GM19463 (cell line): ENCODE measurements at regions not wholly inside any gene's neighbourhood (a gene's known extent, or its start where the extent isn't known, plus 50 kb on each side); places are given as distances from the start of the nearest gene placed in this dataset.
A peak's percentile ranks its signal among the peaks of the same experiment; 100 is the strongest.

Experiments used
- ATAC-seq: cut with Tn5 transposase; IDR thresholded peaks from one replicate; pipeline ENCODE4 v1.9.1; 2021; ENCODE audit warnings: mild to moderate bottlenecking, moderate library complexity; ENCODE audit not compliant: unreplicated experiment

DNA sequence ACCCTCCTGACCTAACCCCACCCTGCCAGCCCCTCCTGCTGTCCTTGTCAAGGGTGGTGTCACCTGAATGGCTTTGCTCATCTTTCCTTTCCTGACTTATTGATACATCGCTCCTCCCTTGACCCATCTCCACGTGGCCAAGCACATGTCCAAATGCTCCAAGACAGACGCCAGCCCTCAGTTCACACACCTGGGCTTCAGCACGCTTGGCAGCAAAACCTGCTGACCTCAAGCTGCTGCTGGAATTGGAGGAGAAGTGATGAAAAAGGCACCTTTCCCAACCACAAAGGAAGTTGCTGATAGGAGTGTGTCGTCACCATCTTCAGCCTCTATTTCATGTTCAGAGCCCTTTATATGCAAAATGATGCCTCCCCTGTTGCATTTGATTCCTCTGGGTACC, 141.3 kb downstream of the TLE3 start:
- ATAC-seq, result no peak

DNA sequence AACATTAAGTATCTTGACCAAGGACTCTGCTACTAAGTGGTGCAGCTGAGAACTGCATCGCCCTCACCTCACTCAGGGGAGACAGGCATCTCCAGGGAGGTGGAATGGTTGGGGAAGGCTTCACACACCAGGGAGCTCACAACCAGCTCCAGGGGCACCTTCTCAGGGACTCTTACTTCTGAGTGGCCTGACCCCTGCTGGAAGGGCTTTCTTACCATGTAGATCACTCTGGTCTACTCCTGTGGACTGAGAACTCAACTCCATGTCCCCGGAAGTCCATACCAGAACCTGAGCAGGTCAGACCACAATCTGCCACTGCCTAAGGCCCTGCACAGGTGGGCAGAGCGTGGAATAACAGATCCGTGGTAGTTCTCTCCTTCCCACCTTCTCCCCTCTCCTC, 140.5 kb downstream of the TLE3 start:
- ATAC-seq, result no peak

DNA sequence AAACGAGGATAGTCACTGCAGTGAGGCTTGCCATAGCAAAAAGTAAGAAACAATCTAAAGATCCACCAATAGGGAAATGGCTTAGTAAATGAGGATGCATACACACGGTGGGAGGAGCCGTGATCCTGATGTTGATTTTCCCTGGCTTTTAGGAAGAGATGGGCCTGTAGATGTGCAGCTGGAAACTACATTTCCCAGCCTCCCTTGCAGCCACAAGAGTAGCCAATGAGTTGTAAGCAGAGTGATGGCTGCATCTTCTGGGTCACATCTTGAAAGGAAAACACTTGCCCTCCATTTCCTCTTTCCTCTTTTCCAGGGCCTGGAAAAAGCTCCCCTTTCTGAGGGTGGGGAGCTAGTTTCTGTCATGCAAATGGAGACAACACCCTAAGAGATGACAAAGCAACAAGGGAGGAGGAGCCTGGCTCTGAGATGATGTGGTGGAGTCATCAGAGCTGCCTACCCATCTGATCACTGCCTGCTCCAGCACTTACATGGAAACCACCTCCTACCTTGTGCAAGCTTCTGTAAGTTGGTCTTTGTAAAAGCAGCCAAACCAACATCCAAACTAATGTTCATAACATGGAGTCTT, 139.1 kb downstream of the TLE3 start:
- ATAC-seq, result no peak

DNA sequence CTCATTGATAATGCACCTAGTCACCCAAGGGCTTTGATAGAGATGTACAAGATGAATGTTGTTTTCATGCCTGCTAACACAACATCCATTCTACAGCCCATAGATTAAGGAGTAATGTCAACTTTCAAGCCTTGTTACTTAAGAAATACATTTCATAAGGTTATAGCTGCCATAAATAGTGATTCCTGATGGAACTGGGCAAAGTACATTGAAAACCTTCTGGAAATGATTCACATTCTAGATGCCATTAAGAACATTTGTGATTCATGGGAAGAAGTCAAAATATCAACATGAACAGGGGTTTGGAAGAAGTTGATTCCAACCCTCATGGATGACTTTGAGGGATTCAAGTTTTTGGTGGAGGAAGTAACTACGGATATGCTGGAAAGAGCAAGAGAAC, 135.2 kb downstream of the TLE3 start:
- ATAC-seq, result no peak

DNA sequence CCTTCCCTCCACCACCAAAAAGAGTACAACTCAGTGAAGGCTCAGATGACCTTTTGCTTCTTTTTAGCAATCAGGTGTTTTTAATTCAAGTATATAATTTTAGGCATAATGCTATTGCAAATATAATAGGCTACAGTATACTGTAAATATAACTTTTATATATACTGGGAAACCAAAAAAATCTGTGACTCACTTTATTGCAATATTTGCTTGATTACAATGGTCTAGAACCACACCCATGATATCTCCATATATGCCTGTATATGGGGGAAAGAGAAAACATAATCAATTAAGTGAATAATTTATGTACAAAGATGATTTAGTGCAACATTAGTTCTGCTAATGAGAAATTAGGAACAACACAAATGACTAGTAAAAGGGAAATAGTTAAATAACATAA, 134.3 kb downstream of the TLE3 start:
- no peak for ATAC-seq

DNA sequence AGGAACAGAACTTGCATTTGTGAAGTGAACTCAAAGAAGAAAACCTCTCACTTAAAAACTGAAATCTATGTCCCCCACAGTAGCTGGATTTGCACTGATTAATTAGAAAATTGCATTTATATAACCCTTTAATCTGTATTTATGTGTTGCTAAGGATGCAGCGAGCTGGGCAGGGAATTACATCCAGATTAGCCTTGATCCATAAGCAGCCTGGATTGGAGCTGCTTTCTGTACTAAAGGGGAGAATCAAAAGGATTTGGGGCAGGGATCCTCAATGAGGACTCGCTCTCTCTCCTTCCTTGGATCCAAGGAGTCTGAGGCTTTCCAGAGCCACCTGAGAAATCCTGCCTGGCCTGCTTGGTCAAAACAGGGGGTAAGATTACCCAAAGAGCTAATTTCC, 125.9 kb downstream of the TLE3 start:
- ATAC-seq, result no peak

DNA sequence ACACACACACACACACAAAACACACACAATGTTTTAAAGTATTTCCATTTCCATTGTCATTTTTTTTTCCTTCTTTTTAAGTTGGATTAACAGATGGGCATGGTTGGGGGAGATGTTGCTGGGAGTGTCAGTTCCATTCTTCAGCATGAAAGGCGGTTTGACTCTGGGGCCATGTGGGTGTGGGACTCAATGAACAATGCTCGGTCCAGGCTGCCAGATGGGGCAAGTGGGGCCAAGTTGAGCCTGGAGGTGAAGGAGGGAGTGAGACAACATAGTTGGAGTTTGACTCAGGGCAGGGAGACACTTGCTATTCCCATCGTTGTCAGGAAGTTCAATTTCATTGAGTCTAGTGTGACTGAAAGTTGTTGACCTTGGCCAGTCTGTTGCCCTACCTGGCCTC, 125.3 kb downstream of the TLE3 start:
- ATAC-seq, result no peak

DNA sequence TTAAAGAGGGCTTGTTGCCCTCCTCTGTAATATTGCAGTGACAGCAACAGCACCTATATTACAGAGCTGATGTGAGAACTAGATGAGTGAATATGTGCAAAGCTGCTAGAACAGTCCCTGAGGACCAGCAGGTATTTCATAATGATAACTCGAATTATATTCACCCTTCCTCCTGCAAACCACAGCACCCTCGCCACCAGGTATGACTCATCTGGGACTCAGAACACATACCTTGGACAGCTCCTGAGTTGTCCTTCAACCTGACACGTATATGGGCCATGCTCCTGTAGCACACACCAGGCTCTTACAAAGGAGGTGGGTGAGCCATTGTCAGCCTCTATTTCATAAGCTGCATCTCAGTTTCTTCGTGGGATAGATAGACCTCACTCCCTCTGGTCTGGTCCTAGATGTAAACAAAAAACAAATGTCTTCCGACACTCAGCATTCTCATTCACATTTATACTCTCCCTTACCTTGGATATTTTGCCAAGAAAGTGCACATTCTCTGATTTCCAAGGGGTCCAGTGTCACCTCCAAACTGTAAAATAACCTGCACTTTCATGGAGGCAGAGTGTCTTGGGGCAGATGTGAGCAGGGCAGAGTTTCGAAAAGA, 124.5 kb downstream of the TLE3 start:
- ATAC-seq, result no peak

DNA sequence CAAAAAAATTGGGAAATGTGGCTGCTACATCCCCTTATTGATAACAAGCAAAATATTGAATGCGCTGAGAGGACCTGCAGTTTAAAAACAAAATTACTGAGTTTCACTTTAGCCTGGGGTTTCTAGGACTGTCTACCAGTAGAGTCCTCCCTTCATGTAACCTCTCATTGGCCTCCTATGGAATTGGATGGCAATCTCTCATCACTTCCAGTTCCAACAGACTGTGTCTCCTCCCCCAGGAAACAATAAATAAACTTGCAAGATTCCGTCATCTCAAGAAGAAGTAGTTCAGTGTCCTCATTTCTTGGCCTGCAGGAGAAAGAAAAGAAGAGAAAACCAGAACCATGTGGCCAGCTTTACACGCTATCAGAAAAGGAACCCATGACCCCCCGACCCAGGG, 123.8 kb downstream of the TLE3 start:
- ATAC-seq, result no peak

DNA sequence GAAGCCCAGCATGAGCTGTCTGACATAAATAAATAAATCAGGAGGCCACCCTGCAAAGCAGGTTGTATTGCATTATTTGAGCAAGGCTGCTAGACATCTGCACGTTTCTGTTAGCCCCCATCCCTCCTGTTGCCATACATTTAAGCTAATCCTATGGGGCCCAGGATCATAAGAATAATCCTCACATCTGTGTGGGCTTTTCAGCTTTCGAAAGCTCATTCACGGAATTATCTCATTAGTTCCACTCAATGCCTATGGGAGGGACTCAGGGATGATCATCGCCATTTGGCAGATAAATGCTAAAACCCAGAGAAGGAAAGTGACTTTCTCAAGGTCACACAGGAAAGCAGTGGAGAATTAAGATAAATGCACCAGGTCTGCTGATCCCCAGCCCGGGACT, 123.4 kb downstream of the TLE3 start:
- no peak for ATAC-seq

DNA sequence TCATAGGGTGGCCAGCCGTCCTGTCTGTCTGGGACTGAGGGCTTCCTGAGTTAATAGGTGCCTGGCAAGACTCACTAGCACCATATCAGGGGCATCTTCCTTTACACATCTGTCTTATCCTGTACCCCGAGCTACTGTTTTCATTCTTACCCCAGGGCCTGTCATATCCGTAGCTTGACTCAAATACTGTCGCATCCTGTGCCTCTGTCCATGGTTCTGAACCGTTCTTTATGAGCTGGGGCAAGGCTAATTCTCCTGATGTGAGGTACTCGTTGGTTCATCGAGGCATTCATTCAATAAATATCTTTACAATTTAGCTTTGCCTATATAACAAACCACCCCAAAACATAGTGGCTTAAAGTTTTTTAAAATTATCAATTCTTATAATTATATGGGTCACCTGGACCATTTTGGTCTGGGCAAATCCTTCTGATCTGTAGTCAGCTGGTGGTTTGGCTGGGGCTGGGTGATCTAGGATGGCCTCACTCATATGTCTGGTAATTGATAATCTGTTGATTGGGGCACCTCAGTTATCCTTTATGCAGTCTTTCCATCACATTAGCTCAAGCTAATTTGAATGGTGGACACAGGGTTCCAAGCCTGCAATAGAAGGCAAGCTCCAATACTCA, 121.2 kb downstream of the TLE3 start:
- ATAC-seq, result no peak

DNA sequence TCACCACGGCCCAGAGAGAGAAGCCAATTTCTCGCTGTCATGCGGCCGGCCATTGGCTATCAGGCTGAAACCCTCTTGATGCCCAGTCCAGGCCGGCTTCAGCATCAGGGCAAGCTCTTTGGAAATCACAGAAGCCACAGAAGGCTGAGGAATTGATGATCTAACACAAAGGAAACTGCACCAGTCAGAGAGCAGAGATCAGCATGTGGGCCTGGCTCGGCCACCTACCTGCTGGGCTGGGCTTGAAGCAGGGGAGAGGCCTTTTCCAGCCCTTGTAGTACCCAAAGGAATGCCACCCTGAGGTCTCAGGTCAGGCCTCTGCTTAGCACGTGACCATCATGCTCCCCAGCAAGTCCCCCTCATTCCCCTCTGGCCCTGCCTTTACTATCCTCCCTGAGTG, 119.1 kb downstream of the TLE3 start:
- ATAC-seq, result no peak

DNA sequence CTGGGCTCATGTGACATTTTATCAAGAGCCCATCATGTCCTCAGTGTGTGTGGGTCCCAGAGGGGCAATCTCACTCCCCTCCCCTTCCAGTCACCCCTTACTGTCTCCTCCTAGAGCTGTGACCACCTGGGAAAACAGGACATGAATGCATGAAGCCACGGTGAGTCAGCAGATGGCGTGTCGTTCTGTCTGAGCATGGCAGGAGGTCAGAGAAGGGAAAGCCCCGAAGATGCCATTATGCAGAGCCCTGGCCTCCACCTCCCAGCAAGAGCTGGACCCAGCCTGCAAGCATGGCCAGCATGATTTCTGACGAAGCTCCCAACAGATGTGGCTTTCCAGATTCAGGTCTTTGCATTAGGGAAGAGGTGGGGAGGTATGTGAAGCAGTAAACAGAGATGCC, 118.5 kb downstream of the TLE3 start:
- no peak for ATAC-seq

DNA sequence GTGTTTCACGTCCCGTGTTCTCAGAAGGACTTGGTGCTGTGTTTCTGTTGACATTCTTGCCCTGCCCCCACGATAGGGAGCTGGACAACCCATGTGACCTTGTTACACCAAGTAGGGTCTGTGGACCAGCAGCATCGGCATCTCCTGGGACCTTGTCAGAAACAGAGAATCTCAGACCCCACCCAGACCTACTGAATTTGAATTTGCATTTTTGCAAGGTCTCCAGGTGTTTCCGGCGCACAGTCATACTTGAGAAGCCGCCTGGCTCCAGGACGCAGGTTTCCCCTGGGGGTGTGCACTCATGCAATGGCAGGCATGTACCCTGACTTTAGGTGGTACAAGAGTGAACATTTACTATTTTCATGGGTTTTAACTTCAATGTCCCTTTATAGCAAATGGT, 117.9 kb downstream of the TLE3 start:
- ATAC-seq, result peak; percentile 82

DNA sequence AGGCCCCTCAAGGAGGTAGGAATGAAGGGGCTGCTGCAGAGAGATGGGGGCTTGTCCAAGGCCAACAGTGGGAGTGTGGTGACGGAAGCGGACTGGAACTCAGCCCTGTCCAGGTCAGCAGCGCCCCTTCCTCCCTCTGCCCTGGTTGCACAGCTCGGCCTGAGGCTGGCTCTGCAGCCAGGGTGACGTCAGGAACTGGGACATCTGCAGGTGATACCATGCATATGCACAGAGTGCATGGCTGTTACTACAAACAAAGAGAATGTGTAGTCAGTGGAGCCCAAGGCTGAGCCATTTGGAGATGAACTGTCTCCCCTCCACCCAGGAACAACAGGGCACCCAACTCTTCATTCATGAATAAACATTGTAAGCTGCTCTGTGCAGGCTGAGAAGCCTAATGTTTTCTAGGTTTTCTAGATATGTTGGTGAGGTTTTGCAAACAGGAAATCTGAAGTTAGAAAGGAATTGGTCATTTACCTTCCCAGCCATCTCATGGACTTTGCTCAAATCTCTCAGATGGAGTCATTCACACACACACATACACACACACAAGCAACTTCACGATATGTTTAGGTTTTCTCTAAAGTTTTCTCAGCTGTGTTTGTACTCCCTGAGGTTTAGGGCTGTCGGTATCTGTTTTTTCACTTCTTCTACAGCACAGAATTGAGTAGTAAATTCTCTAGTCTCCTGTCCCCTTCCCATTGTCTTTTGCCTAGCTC, 117.2 kb downstream of the TLE3 start:
- no peak for ATAC-seq

DNA sequence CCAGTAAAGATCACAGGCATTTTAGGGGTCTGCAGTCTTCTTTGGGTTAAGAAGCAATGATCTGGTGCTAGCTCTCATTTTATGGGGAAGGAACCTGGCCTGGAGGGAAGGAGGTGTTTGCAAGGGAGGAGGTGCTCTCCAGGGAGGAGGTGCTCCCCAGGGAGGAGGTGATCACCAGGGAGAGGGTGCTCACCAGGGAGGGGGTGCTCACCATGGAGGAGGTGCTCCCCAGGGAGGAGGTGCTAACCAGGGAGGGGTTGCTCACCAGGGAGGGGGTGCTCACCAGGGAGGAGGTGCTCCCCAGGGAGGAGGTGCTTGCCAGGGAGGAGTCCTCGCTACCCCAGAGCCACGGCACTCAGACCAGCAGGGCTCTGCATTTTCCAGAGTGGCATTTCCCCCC, 115.7 kb downstream of the TLE3 start:
- ATAC-seq, result no peak

DNA sequence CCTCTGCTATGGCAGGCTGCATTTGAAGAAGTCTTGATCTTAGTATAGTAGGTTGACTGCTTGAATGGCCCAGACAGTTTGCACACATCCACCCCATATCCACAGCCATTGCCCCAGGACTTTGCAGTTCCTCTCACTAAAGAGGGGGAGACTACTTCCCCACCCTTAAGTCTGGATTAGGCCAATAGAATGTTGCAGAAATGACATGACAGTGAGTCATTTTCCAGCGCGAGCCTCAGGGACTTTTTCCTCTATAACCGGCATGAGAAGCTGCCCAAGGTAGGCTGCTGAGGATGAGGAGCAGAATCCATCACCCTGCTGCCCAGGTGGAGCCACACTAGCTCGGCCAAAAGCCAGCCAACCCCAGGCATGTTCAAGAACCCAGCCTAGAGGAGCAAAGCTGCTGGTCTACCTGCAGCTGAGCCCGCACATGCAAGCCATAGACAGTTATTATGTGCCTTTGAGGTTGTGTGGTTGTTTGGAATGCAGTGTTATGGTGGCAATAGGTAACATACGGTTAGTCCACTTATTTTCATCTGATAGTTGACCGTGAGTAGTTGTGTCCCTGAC, 113.9 kb downstream of the TLE3 start:
- ATAC-seq, result no peak

DNA sequence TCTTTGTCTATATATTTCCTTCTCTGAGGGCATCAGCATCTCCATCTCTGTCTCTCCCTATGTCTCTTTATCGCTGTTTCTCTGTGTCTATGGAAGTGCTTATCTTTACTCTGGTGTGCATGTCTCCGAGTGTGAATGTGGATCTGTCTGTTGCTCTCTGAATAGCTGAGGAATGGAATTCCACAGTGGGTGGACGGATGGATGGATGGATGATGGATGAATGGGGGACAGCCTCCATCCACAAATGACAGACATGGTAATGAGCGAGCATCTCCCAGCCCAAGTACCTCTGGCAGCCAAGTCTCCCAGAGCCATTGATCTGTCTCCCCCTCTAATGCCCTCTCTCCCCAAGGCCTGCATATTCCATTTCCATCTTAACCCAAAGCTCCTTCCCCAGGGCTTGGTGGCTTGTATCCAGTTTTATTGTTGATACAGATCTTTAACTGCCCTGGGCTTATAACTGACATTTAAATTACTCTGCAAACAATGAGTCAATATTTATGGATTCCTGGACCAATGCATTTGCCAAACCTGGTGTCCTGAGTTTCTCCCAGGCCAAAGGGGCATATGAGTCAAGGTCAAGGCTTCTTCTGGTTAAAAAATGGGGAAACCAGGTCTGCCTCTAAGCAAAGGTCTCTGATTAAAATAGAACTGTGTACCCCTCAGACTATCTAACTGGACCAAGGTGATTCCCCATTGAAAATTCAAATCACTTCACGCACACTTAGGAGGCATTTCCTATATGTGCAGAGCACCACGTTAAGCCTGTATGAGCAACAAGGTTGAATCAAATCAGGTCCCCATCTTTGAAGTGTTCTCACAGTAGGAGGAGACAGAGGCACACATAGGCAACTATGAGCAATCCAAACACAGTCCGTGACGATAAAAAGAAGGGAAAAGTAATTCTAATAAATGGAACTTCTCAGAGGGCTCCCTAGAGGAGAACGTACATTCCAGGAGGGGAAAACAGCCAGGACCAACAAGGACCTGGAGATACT, 109.9 kb downstream of the TLE3 start:
- no peak for ATAC-seq

DNA sequence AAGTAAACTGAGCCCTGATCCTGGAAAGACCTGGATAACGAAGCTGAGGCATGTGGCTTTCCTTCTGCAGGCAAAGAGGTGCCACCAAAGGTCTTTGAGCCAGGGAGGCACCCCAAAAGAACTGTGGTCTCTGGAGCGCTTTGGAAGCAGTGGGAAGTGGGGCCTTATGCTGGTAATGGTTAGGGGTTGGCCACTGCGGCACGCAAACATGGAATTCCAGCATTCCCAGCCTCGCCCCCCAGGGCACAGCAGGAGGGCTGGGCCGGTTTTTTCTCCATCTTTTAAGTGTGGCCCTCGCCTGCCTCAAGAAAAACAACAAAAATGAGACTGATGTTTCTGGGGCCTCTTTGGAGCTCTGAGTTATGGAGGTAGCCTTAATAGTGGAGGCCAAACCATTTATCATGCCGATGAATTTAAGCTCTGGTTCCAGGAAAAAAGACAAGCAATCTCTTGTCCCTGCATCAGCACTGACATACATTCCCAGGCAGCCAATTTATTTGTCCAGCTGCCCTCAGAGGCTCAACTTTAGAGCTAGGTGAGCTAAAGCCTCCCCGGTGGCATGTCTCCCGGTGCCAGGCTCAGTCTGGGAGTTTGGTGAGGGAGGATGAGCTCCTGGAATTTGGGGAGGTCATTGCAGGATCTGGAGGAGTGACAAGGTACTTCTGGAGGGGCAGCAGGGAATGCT, 109.0 kb downstream of the TLE3 start:
- ATAC-seq, result no peak
